Neural progenitor cell (in vitro differentiated cells): ENCODE measurements at regions not wholly inside any gene's neighbourhood (a gene's known extent, or its start where the extent isn't known, plus 50 kb on each side); places are given as distances from the start of the nearest gene placed in this dataset.

Experiments
- CTCF ChIP-seq: fragments of 200-600 bp; sonication (generic); IDR thresholded peaks from 2 replicates; pipeline ENCODE4 v1.5.1; 2017; ENCODE audit warnings: antibody characterized with exemption, mild to moderate bottlenecking
- EZH2 ChIP-seq: fragments of 200-600 bp; sonication (generic); IDR thresholded peaks from 2 replicates; pipeline ENCODE4 v1.6.1; 2017; ENCODE audit warnings: antibody characterized with exemption, mild to moderate bottlenecking, moderate library complexity
- EZH2phosphoT487 ChIP-seq: fragments of 200-600 bp; sonication (generic); IDR thresholded peaks from 2 replicates; pipeline ENCODE4 v1.6.1; 2017; ENCODE audit warnings: antibody characterized with exemption

DNA sequence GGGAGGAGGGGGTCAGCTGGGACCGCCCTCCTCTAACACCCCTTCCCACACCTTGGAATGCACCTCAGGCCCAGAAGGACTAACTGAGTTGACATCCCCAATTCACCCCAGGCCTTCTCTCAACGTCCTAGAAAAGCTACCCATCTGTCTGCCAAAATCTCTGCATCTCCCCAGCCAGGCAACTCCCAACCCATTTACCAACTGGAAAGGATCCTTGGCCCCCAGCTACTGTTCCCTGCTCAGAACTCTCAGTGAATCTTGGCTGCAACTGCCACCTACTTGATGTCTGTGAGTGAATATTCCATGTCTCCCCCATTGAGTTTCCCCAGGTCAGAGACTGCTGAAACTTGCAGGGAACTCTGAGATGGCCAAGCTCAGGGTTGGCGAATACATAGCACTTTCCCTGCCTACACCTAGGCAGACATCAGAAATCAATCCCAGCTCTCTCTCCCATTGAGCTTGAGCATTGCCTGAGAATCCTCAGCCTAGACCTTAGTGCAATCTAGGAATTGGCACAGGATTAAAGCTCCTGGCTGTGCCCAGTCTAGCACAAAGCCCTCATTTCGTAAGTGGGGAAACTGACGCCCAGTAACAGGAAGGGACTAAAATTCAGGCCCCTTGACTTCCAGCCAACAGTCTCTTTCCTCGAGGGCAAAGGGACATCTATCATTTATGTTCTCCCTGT, 71.9 kb upstream of the NCOR2 start:
- no peak for TF ChIP-seq CTCF
- no peak for TF ChIP-seq EZH2phosphoT487
- no peak for TF ChIP-seq EZH2
